Keratinocyte (primary cell): ENCODE measurements at regions not wholly inside any gene's neighbourhood (a gene's known extent, or its start where the extent isn't known, plus 50 kb on each side); places are given as distances from the start of the nearest gene placed in this dataset.

ENCODE experiments used
- DNase-seq: peaks from one replicate; pipeline ENCODE4 v3.0.0-alpha.2; 2011; ENCODE audit warnings: low read depth, missing footprints, low spot score
- FAIRE-seq: peaks from 2 replicates; lab custom pipeline; 2011; peaks lifted over from hg19 to GRCh38; lab: Jason Lieb, UNC
- H2AFZ ChIP-seq: 2 replicates; pipeline ENCODE4 v1.6.0; 2012; ENCODE audit warnings: low read length, control low read depth, inconsistent platforms; ENCODE audit not compliant: control insufficient read depth
- H3K27ac ChIP-seq: 2 replicates; pipeline ENCODE4 v1.5.1; 2011; ENCODE audit warnings: low read length; ENCODE audit not compliant: control insufficient read depth, insufficient read depth
- H3K27me3 ChIP-seq: 3 replicates; pipeline ENCODE4 v1.6.0; 2011; ENCODE audit warnings: low read length; ENCODE audit not compliant: control insufficient read depth, insufficient read depth; ENCODE audit errors: extremely low read depth
- H3K36me3 ChIP-seq, 2 experiments: 2 replicates in 1 of 2; 3 replicates in 1 of 2; pipeline ENCODE4 v1.5.1; 2011; ENCODE audit warnings: low read length in 2 of 2, mild to moderate bottlenecking in 1 of 2; ENCODE audit not compliant: control insufficient read depth in 2 of 2, insufficient read depth in 2 of 2; ENCODE audit errors: extremely low read depth in 1 of 2
- H3K4me1 ChIP-seq: 3 replicates; pipeline ENCODE4 v1.5.1; 2011; ENCODE audit warnings: low read length; ENCODE audit not compliant: control insufficient read depth, insufficient read depth; ENCODE audit errors: extremely low read depth
- H3K4me2 ChIP-seq: 3 replicates; pipeline ENCODE4 v1.6.0; 2011; ENCODE audit warnings: low read depth, low read length; ENCODE audit not compliant: control insufficient read depth, insufficient read depth; ENCODE audit errors: extremely low read depth
- H3K4me3 ChIP-seq, 3 experiments: fragments of 200-600 bp in 1 of 3; sonication (generic) in 1 of 3; 2 replicates in 2 of 3; 3 replicates in 1 of 3; pipeline ENCODE4 v1.5.1; 2011 to 2016; ENCODE audit warnings: low read length in 3 of 3, mild to moderate bottlenecking in 3 of 3, control low read depth in 2 of 3, inconsistent platforms in 1 of 3, low read depth in 1 of 3, mixed read lengths in 1 of 3, mixed run types in 1 of 3, moderate library complexity in 1 of 3; ENCODE audit not compliant: control insufficient read depth in 2 of 3, insufficient read depth in 2 of 3; ENCODE audit errors: extremely low read depth in 1 of 3
- H3K79me2 ChIP-seq: 2 replicates; pipeline ENCODE4 v1.6.0; 2012; ENCODE audit warnings: low read length; ENCODE audit not compliant: control insufficient read depth, insufficient read depth
- H3K9ac ChIP-seq: 3 replicates; pipeline ENCODE4 v1.6.0; 2011; ENCODE audit warnings: low read length; ENCODE audit not compliant: control insufficient read depth, insufficient read depth; ENCODE audit errors: extremely low read depth
- H3K9me1 ChIP-seq: 3 replicates; pipeline ENCODE4 v1.6.0; 2011; ENCODE audit warnings: low read length; ENCODE audit not compliant: control insufficient read depth, insufficient read depth; ENCODE audit errors: extremely low read depth
- H3K9me3 ChIP-seq: 2 replicates; pipeline ENCODE4 v1.5.1; 2012; ENCODE audit warnings: low read depth, low read length; ENCODE audit not compliant: control insufficient read depth
- H4K20me1 ChIP-seq: 3 replicates; pipeline ENCODE4 v1.6.0; 2011; ENCODE audit warnings: low read length; ENCODE audit not compliant: control insufficient read depth, insufficient read depth; ENCODE audit errors: extremely low read depth
- CTCF ChIP-seq, 3 experiments: IDR thresholded peaks in 1 of 3; conservative IDR thresholded peaks in 1 of 3; optimal IDR thresholded peaks in 1 of 3; 2 replicates in 2 of 3; 3 replicates in 1 of 3; pipeline versions ENCODE3 to v1.5.1; 2011; ENCODE audit warnings: low read length in 3 of 3, mild to moderate bottlenecking in 3 of 3, moderate library complexity in 2 of 3, control low read depth in 1 of 3, inconsistent platforms in 1 of 3; ENCODE audit not compliant: insufficient read depth in 2 of 3; ENCODE audit errors: extremely low read depth in 1 of 3
- EZH2 ChIP-seq: IDR thresholded peaks from one replicate; pipeline ENCODE4 v1.6.1; 2012; ENCODE audit warnings: inconsistent platforms, mild to moderate bottlenecking, low read length, moderate library complexity
- dilution Hi-C: fragments of 300-500 bp; cut with MboI; formaldehyde crosslinking; loops from one replicate; pipeline ENCODE4 v1.7.0; 2020; ENCODE audit warnings: low sequenced_read_pairs; ENCODE audit not compliant: extremely low pct_ligation_motif_present

- H2AFZ ChIP-seq, result no peak overlapping the region
- no peaks in the 10 kb centered on the region for H3K4me1 ChIP-seq
- H3K9ac ChIP-seq, result no peak overlapping the region
- no peak for FAIRE-seq
- H3K4me3 ChIP-seq, result no peak overlapping the region
- H3K27ac ChIP-seq, result no peak overlapping the region
- H3K27me3 ChIP-seq, result no peaks in the 10 kb centered on the region
- H3K9me1 ChIP-seq, result no peaks in the 10 kb centered on the region
- no peaks in the 10 kb centered on the region for H3K79me2 ChIP-seq
- dilution Hi-C loops, result no loop called here
- no peak for TF ChIP-seq EZH2
- TF ChIP-seq CTCF (optimal IDR thresholded peaks at IDR 0.05 in 1 of 3, IDR thresholded peaks at IDR 0.05 in 1 of 3, conservative IDR thresholded peaks at IDR 0.05 in 1 of 3; ENCODE audit: extremely low read depth in 1 of 3, insufficient read depth in 2 of 3, low read length in 3 of 3), result no peak
- H4K20me1 ChIP-seq, result no peaks in the 10 kb centered on the region
- H3K9me3 ChIP-seq, result peaks cover 11% of the 10 kb centered on the region
- H3K36me3 ChIP-seq, result no peaks in the 10 kb centered on the region
- DNase-seq, result no peak
- no peak overlapping the region for H3K4me2 ChIP-seq
Observed at GRCh38 chr1:4166713-4167112, 266.6 kb upstream of the C1orf174 start.

GRCh38 chr1:4169991-4170390, 269.9 kb upstream of the C1orf174 start:
- dilution Hi-C loops, result no loop called here

More at GRCh38 chr1:4169991-4170390, 269.9 kb upstream of the C1orf174 start:
- Histone ChIP-seq H3K79me2 (no peaks in the 10 kb centered on the region), H3K4me2 (no peak overlapping the region), H4K20me1 (no peaks in the 10 kb centered on the region), H3K27me3 (no peaks in the 10 kb centered on the region), H3K9ac (no peak overlapping the region), H3K27ac (no peak overlapping the region), H3K4me3 (no peak overlapping the region), H3K9me3 (peaks cover 13% of the 10 kb centered on the region), H3K36me3 (no peaks in the 10 kb centered on the region), H3K4me1 (no peaks in the 10 kb centered on the region), H2AFZ (no peak overlapping the region), H3K9me1 (no peaks in the 10 kb centered on the region)
- no peak for FAIRE-seq
- DNase-seq, result no peak
- TF ChIP-seq EZH2 (no peak), CTCF (optimal IDR thresholded peaks at IDR 0.05 in 1 of 3, IDR thresholded peaks at IDR 0.05 in 1 of 3, conservative IDR thresholded peaks at IDR 0.05 in 1 of 3; ENCODE audit: extremely low read depth in 1 of 3, insufficient read depth in 2 of 3, low read length in 3 of 3) (no peak)
